Erythroblast (primary cell): ENCODE measurements at regions not wholly inside any gene's neighbourhood (a gene's known extent, or its start where the extent isn't known, plus 50 kb on each side); places are given as distances from the start of the nearest gene placed in this dataset.

Experiments used
- GATA1 ChIP-seq: IDR thresholded peaks from 2 replicates; pipeline ENCODE4 v1.6.1; 2011; ENCODE audit warnings: low read depth, mild to moderate bottlenecking, control low read depth, low read length, moderate library complexity
- POLR2A ChIP-seq: IDR thresholded peaks from 2 replicates; pipeline ENCODE4 v1.6.1; 2011; ENCODE audit warnings: mild to moderate bottlenecking, low read length

DNA sequence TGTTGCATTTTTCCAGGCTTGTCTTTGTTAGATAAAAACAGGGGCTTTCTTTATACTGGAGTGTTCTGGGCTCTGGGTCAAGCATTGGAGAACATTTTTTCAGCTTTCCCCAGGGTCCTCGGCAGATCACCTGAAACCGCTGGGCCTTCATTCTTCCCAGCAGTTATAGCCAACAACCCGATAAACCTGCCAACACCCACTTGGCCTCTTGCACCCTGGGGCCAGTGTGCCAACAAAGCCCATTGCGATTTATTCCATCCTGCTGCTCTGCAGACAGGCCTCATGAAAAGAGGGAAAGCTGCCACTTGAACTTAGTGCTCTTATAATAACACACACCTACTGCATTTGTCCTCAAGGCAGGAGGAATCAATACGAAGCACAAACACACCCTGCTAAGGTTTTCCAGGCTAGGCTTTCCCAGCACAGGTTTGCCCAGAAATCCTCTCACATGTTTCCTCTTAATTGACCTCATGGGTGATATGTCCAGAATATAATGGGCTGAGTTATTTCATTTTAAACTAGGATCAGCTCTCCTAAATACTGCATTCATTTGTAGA, 669.3 kb downstream of the LIG4 start:
- no peak for TF ChIP-seq POLR2A
- no peak for TF ChIP-seq GATA1
